GM06990 (cell line): ENCODE measurements at regions not wholly inside any gene's neighbourhood (a gene's known extent, or its start where the extent isn't known, plus 50 kb on each side); places are given as distances from the start of the nearest gene placed in this dataset.
A peak's percentile ranks its signal among the peaks of the same experiment; 100 is the strongest.

Source experiments
- DNase-seq: peaks from one replicate; pipeline ENCODE4 v3.0.0-alpha.2; 2011; ENCODE audit not compliant: insufficient read length; ENCODE audit errors: extremely low read depth
- H3K27me3 ChIP-seq: replicated peaks from 2 replicates; pipeline ENCODE4 v1.6.0; 2011; ENCODE audit warnings: low read length; ENCODE audit not compliant: control insufficient read depth, insufficient read depth
- H3K36me3 ChIP-seq: 2 replicates; pipeline ENCODE4 v1.5.1; 2011; ENCODE audit warnings: low read length; ENCODE audit not compliant: control insufficient read depth, insufficient read depth
- H3K4me3 ChIP-seq: replicated peaks from 2 replicates; pipeline ENCODE4 v1.5.1; 2011; ENCODE audit warnings: low read depth, mild to moderate bottlenecking, control low read depth, low read length
- TF ChIP-seq, protein P1 (sequence below): IDR thresholded peaks from 2 replicates; pipeline ENCODE4 v1.5.1; 2011; ENCODE audit warnings: low read length, control low read depth, mild to moderate bottlenecking, inconsistent platforms; ENCODE audit not compliant: insufficient read depth, poor library complexity, severe bottlenecking

DNA sequence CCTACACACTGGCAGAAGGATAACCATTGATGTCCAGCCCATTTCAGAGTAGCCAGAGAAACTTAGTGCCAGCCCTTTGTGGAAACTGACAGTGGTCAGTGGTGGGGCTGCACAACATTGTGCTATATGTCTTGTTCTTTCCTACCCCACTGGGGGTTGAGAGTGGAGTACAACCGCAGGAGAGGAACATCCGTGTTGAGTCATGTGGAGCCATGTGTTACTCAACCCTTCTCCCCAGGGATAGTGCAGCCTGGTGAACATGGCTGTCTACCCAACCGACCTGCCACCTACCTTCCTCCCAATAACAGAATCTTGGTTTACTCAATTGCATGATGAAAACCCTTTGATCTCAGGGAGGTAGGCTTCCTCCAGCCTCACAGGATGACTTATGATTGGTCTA lies 65.3 kb upstream of the MAPK4 start:
- H3K36me3 ChIP-seq, result no peaks in the 10 kb centered on the region
- DNase-seq, result no peak
- H3K4me3 ChIP-seq, result no peak overlapping the region
- TF ChIP-seq, protein P1, sequence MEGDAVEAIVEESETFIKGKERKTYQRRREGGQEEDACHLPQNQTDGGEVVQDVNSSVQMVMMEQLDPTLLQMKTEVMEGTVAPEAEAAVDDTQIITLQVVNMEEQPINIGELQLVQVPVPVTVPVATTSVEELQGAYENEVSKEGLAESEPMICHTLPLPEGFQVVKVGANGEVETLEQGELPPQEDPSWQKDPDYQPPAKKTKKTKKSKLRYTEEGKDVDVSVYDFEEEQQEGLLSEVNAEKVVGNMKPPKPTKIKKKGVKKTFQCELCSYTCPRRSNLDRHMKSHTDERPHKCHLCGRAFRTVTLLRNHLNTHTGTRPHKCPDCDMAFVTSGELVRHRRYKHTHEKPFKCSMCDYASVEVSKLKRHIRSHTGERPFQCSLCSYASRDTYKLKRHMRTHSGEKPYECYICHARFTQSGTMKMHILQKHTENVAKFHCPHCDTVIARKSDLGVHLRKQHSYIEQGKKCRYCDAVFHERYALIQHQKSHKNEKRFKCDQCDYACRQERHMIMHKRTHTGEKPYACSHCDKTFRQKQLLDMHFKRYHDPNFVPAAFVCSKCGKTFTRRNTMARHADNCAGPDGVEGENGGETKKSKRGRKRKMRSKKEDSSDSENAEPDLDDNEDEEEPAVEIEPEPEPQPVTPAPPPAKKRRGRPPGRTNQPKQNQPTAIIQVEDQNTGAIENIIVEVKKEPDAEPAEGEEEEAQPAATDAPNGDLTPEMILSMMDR, result no peak
- no peaks in the 10 kb centered on the region for H3K27me3 ChIP-seq

DNA sequence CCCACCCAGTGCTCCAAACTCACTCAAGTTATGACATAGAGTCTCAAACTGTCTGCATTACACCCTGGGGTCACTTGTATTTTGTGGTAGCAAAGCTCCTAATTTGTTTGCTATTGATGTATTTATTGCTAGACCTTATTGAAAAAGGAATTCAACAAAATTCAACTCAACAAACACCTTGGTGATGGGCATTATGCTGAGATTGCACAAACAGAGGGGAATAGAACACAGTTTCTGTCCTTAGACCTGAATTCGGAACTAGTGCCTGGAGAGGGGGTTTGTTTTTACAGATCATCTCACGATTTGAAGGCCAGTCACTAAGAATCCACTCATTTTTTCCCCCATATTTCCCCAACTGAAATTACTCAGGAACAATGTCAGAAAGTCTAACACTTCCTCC lies 53.5 kb upstream of the MAPK4 start:
- TF ChIP-seq, protein P1, result no peak
- no peak for DNase-seq
- Histone ChIP-seq H3K4me3 (no peak overlapping the region), H3K27me3 (no peaks in the 10 kb centered on the region), H3K36me3 (no peaks in the 10 kb centered on the region)

DNA sequence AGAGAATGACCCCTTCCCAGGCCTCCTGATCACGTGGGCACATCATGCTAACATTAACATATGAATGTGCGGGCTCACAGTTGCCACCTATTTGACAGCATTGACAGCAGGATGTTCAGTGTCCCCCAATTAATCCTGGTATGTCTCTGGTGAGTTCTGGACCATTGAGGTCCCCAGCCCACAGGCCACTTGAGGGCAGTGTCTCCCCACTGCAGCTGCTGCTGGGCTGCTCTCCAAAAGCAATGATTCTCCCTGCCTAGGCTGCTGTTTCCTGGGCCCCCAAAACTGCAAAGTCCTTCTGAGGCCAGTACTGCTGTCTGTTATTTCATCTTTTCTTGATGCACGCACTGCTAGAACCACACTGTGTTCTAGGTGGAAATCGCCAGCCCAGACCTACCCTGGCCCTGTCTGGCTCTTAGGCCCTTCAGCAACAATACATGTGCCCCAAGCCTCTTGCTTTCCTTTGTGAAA lies 52.7 kb upstream of the MAPK4 start:
- TF ChIP-seq, protein P1, result peak; percentile 69
- no peaks in the 10 kb centered on the region for H3K36me3 ChIP-seq
- no peak for DNase-seq

DNA sequence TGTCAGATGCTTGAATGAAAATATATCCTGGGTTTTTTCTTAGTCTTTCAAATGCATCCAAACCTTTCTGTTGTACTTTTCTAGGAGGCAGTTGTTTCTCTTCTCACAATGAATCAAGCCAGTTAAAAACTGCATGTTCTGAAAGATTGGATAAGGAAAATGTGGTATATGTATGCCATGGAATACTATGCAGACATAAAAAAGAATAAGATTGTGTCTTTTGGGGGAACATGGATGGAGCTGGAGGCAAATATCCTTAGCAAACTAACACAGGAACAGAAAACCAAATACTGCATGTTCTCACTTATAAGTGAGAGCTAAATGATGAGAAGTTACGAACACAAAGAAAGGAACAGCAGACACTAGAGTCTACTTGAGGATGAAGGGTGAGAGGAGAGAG lies 51.7 kb upstream of the MAPK4 start:
- DNase-seq, result no peak
- TF ChIP-seq, protein P1, result no peak
- H3K36me3 ChIP-seq, result no peaks in the 10 kb centered on the region
- no peak overlapping the region for H3K4me3 ChIP-seq
- H3K27me3 ChIP-seq, result no peaks in the 10 kb centered on the region

More for the DNA sequence above, 52.7 kb upstream of the MAPK4 start:
- Histone ChIP-seq H3K4me3 (no peak overlapping the region), H3K27me3 (no peaks in the 10 kb centered on the region)

DNA sequence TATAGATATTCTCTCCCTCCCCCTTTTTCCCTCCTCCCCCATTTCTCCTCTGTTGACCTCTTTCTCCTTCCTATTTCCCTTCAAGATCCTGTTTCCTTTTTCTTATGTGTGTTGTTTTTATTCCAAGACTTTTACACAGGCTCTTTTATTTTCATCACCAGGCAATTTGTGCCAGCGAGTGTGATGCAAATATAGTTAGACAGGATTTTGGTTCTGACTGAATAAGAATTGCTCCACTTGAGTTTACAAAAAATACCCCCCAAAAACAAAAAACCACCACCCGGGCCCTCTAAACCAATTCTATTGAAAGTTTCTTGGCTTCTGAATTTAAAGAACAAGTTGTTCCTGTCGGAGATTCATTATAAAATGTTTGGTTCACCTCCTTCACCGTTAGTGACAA lies 50.9 kb upstream of the MAPK4 start:
- Histone ChIP-seq H3K36me3 (no peaks in the 10 kb centered on the region), H3K4me3 (no peak overlapping the region), H3K27me3 (no peaks in the 10 kb centered on the region)
- no peak for DNase-seq
- TF ChIP-seq, protein P1, result no peak
